ENCODE measurements at regions not wholly inside any gene's neighbourhood (a gene's known extent, or its start where the extent isn't known, plus 50 kb on each side); places are given as distances from the start of the nearest gene placed in this dataset.

- H3K9ac ChIP-seq (replicated peaks; ENCODE audit: extremely low read depth, insufficient read depth, low read length): no peak overlapping the region
- CTCF ChIA-PET: no interaction called here
- no peaks in the 10 kb centered on the region for H3K9me1 ChIP-seq (replicated peaks; ENCODE audit: control insufficient read depth, extremely low read depth, insufficient read depth, low read length)
- H3K4me3 ChIP-seq (replicated peaks in 1 of 3; ENCODE audit: insufficient read depth in 1 of 3, low read depth in 1 of 3, low read length in 3 of 3): no peak overlapping the region
- dilution Hi-C loops (cut with MboI; ENCODE audit: extremely low pct_ligation_motif_present, low sequenced_read_pairs) (no loop called here), intact Hi-C loops (cut with micrococcal nuclease) (no loop called here)
- no peak overlapping the region for H2AFZ ChIP-seq (ENCODE audit: low read depth, low read length)
- H3K9me3 ChIP-seq (replicated peaks; ENCODE audit: control insufficient read depth, insufficient read depth, low read length): no peaks in the 10 kb centered on the region
- TF ChIP-seq, protein P1, sequence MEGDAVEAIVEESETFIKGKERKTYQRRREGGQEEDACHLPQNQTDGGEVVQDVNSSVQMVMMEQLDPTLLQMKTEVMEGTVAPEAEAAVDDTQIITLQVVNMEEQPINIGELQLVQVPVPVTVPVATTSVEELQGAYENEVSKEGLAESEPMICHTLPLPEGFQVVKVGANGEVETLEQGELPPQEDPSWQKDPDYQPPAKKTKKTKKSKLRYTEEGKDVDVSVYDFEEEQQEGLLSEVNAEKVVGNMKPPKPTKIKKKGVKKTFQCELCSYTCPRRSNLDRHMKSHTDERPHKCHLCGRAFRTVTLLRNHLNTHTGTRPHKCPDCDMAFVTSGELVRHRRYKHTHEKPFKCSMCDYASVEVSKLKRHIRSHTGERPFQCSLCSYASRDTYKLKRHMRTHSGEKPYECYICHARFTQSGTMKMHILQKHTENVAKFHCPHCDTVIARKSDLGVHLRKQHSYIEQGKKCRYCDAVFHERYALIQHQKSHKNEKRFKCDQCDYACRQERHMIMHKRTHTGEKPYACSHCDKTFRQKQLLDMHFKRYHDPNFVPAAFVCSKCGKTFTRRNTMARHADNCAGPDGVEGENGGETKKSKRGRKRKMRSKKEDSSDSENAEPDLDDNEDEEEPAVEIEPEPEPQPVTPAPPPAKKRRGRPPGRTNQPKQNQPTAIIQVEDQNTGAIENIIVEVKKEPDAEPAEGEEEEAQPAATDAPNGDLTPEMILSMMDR (IDR thresholded peaks at IDR 0.05; ENCODE audit: extremely low read depth in 1 of 2, insufficient read depth in 1 of 2, low read depth in 1 of 2, low read length in 2 of 2): no peak
- TF ChIP-seq POLR2A (IDR thresholded peaks at IDR 0.05; ENCODE audit: low read depth, low read length) (no peak), JUN (IDR thresholded peaks at IDR 0.05; ENCODE audit: borderline replicate concordance, insufficient read depth, insufficient read length, low read depth) (no peak), MYC (IDR thresholded peaks at IDR 0.05; ENCODE audit: low read depth, low read length) (no peak), GATA2 (IDR thresholded peaks at IDR 0.05; ENCODE audit: insufficient read depth, insufficient read length, low read depth, low read length) (no peak), MAX (IDR thresholded peaks at IDR 0.05; ENCODE audit: insufficient read depth, insufficient read length) (no peak), EZH2 (IDR thresholded peaks at IDR 0.05; ENCODE audit: borderline replicate concordance, low read depth, low read length, severe bottlenecking) (no peak), POLR2AphosphoS5 (IDR thresholded peaks at IDR 0.05; ENCODE audit: insufficient read depth, low read depth, low read length) (no peak), FOS (IDR thresholded peaks at IDR 0.05; ENCODE audit: borderline replicate concordance, insufficient read depth, low read length) (no peak)
- H3K27me3 ChIP-seq (ENCODE audit: control insufficient read depth in 2 of 2, insufficient read depth in 2 of 2, low read length in 2 of 2): no peaks in the 10 kb centered on the region
- no peaks in the 10 kb centered on the region for H3K4me1 ChIP-seq (ENCODE audit: control insufficient read depth, extremely low read depth, insufficient read depth, low read length)
- DNase-seq (ENCODE audit: low read depth, low spot score): no peak
- H3K27ac ChIP-seq (ENCODE audit: insufficient read depth, low read depth, low read length): no peak overlapping the region
- POLR2A ChIA-PET: no interaction called here
- no peaks in the 10 kb centered on the region for H3K36me3 ChIP-seq (ENCODE audit: control insufficient read depth in 2 of 2, extremely low read depth in 1 of 2, insufficient read depth in 2 of 2, low read length in 2 of 2)
- no peaks in the 10 kb centered on the region for H4K20me1 ChIP-seq (replicated peaks; ENCODE audit: control insufficient read depth, extremely low read depth, insufficient read depth, low read length)
- H3K4me2 ChIP-seq (ENCODE audit: insufficient read depth, low read length): no peak overlapping the region
- no peak for FAIRE-seq
- no TSS peak for BruUV-seq (replicated peaks)
- H3K79me2 ChIP-seq (ENCODE audit: control insufficient read depth, insufficient read depth, low read length): no peaks in the 10 kb centered on the region
These were observed 662.3 kb upstream of the PTBP2 start for GRCh38 chr1:96059276-96059675.

Data from endothelial cell of umbilical vein (primary cell).